A549 (cell line): ENCODE measurements at regions not wholly inside any gene's neighbourhood (a gene's known extent, or its start where the extent isn't known, plus 50 kb on each side); places are given as distances from the start of the nearest gene placed in this dataset.

Source experiments
- ATAC-seq, 2 experiments: fragments of 200-7000 bp in 1 of 2; fragments of >200 bp in 1 of 2; cut with Nextera tagmentation in 1 of 2; cut with Tn5 transposase in 1 of 2; 3 replicates each; pipeline versions ENCODE4 v1.8.0 to v1.9.1; 2018 to 2020; ENCODE audit warnings: mild to moderate bottlenecking in 1 of 2, moderate library complexity in 1 of 2
- CTCF ChIA-PET: fragments of 300-600 bp; sonication (Branson Sonifier 250); formaldehyde crosslinking; extraction: SDS; loops from one replicate; lab custom pipeline; 2021; ENCODE audit warnings: antibody characterized with exemption, inconsistent platforms; lab: Yijun Ruan, JAX
- POLR2A ChIA-PET: fragments of 350-600 bp; formaldehyde crosslinking; extraction: SDS; loops from one replicate; lab custom pipeline; 2021; ENCODE audit warnings: antibody characterized with exemption, inconsistent platforms; lab: Yijun Ruan, JAX
- DNase-seq, 2 experiments: peaks; one replicate each; pipeline versions ENCODE4 v3.0.0 to v3.0.0-alpha.2; 2011 to 2016; ENCODE audit warnings: low read depth in 1 of 2, low spot score in 1 of 2
- FAIRE-seq: peaks from 2 replicates; lab custom pipeline; 2011; peaks lifted over from hg19 to GRCh38; lab: Jason Lieb, UNC
- H3K27ac ChIP-seq, 2 experiments: fragments of >200 bp; sonication (Bioruptor Twin); formaldehyde crosslinking; 3 replicates each; pipeline ENCODE4 v1.5.1; 2016 to 2017
- H3K4me1 ChIP-seq: fragments of >200 bp; sonication (Bioruptor Twin); formaldehyde crosslinking; 3 replicates; pipeline ENCODE4 v1.6.1; 2016
- H3K4me2 ChIP-seq: fragments of >200 bp; sonication (Bioruptor Twin); formaldehyde crosslinking; 3 replicates; pipeline ENCODE4 v1.6.1; 2016
- H3K4me3 ChIP-seq: fragments of >200 bp; sonication (Bioruptor Twin); formaldehyde crosslinking; 3 replicates; pipeline ENCODE4 v1.5.1; 2016
- H3K9me3 ChIP-seq: fragments of >200 bp; sonication (Bioruptor Twin); formaldehyde crosslinking; 3 replicates; pipeline ENCODE4 v1.6.1; 2016
- ATOH8 ChIP-seq: fragments of 250-450 bp; sonication (Bioruptor Pico); IDR thresholded peaks from 2 replicates; pipeline ENCODE4 v1.5.0; 2020; ENCODE audit warnings: low read depth, mild to moderate bottlenecking, moderate library complexity
- BCL3 ChIP-seq: fragments of >200 bp; sonication (Bioruptor Twin); formaldehyde crosslinking; IDR thresholded peaks from 3 replicates; pipeline ENCODE4 v1.6.1; 2016
- CBX8 ChIP-seq: fragments of 200-600 bp; sonication (generic); IDR thresholded peaks from 2 replicates; pipeline ENCODE4 v1.6.1; 2016
- CHD2 ChIP-seq: fragments of 150-350 bp; IDR thresholded peaks from 2 replicates; pipeline ENCODE4 v1.6.1; 2014; ENCODE audit warnings: low read length; ENCODE audit not compliant: partially characterized antibody
- E2F6 ChIP-seq: IDR thresholded peaks from 2 replicates; pipeline ENCODE4 v1.6.1; 2012; ENCODE audit warnings: low read depth, borderline replicate concordance
- EHF ChIP-seq: fragments of 250-450 bp; sonication (Bioruptor Pico); IDR thresholded peaks from 2 replicates; pipeline ENCODE4 v1.5.0; 2020; ENCODE audit warnings: mild to moderate bottlenecking
- EHMT2 ChIP-seq: fragments of 200-600 bp; sonication (generic); IDR thresholded peaks from 2 replicates; pipeline ENCODE4 v1.6.1; 2016; ENCODE audit warnings: antibody characterized with exemption, low read depth, mild to moderate bottlenecking, moderate library complexity
- EP300 ChIP-seq, 2 experiments: fragments of >200 bp; sonication (Bioruptor Twin); formaldehyde crosslinking; IDR thresholded peaks; 2 replicates in 1 of 2; 3 replicates in 1 of 2; pipeline ENCODE4 v1.6.1; 2016 to 2017
- ESRRA ChIP-seq: fragments of 150-350 bp; IDR thresholded peaks from 2 replicates; pipeline ENCODE4 v1.6.1; 2014; ENCODE audit warnings: mild to moderate bottlenecking, low read length, borderline replicate concordance
- FOSB ChIP-seq: fragments of 250-450 bp; sonication (Bioruptor Pico); IDR thresholded peaks from 2 replicates; pipeline ENCODE4 v1.5.0; 2020; ENCODE audit warnings: mild to moderate bottlenecking, moderate library complexity
- FOXS1 ChIP-seq: fragments of 250-450 bp; sonication (Bioruptor Pico); IDR thresholded peaks from 2 replicates; pipeline ENCODE4 v1.5.0; 2020; ENCODE audit warnings: mild to moderate bottlenecking, moderate library complexity
- HDAC2 ChIP-seq: fragments of 200-600 bp; sonication (generic); IDR thresholded peaks from 2 replicates; pipeline ENCODE4 v1.6.1; 2016
- HES2 ChIP-seq: fragments of >200 bp; sonication (Bioruptor Twin); formaldehyde crosslinking; IDR thresholded peaks from 2 replicates; pipeline ENCODE4 v1.6.1; 2016
- HEYL ChIP-seq: fragments of 250-450 bp; sonication (Bioruptor Pico); IDR thresholded peaks from 2 replicates; pipeline ENCODE4 v1.8.0; 2021; ENCODE audit warnings: mild to moderate bottlenecking, moderate library complexity
- HMGXB4 ChIP-seq: fragments of 250-450 bp; sonication (Bioruptor Pico); IDR thresholded peaks from 2 replicates; pipeline ENCODE4 v1.5.0; 2021; ENCODE audit warnings: mild to moderate bottlenecking, moderate library complexity, borderline replicate concordance
- HOXB13 ChIP-seq: fragments of 250-450 bp; sonication (Bioruptor Pico); IDR thresholded peaks from 2 replicates; pipeline ENCODE4 v1.5.0; 2020; ENCODE audit warnings: low read depth, mild to moderate bottlenecking, moderate library complexity
- HOXB5 ChIP-seq: fragments of 250-450 bp; sonication (Bioruptor Pico); IDR thresholded peaks from 2 replicates; pipeline ENCODE4 v1.5.0; 2020; ENCODE audit warnings: mild to moderate bottlenecking, moderate library complexity
- JUNB ChIP-seq: fragments of >200 bp; sonication (Bioruptor Twin); formaldehyde crosslinking; IDR thresholded peaks from 2 replicates; pipeline ENCODE4 v1.6.1; 2016
- KDM5A ChIP-seq: fragments of 200-600 bp; sonication (generic); IDR thresholded peaks from 2 replicates; pipeline ENCODE4 v1.6.1; 2016; ENCODE audit warnings: antibody characterized with exemption, mild to moderate bottlenecking
- MAFK ChIP-seq: fragments of 450-650 bp; IDR thresholded peaks from 2 replicates; pipeline ENCODE4 v1.6.1; 2014; ENCODE audit not compliant: partially characterized antibody
- MAX ChIP-seq: IDR thresholded peaks from 2 replicates; pipeline ENCODE4 v1.6.1; 2012
- MAZ ChIP-seq: fragments of 150-350 bp; IDR thresholded peaks from 2 replicates; pipeline ENCODE4 v1.6.1; 2014; ENCODE audit warnings: antibody characterized with exemption, low read depth, low read length, borderline replicate concordance
- MYC ChIP-seq: IDR thresholded peaks from 2 replicates; pipeline ENCODE4 v1.6.1; 2012; ENCODE audit warnings: mild to moderate bottlenecking, inconsistent platforms, low read length, improper control_type of control experiment, borderline replicate concordance
- NFE2L2 ChIP-seq: fragments of 150-350 bp; conservative IDR thresholded peaks from 2 replicates; pipeline ENCODE4 v1.6.1; 2014; ENCODE audit warnings: low read length
- NR3C1 ChIP-seq: fragments of >200 bp; sonication (Bioruptor Twin); formaldehyde crosslinking; IDR thresholded peaks from 3 replicates; pipeline ENCODE4 v1.6.1; 2017
- PHF8 ChIP-seq: fragments of 200-600 bp; sonication (generic); IDR thresholded peaks from 2 replicates; pipeline ENCODE4 v1.6.1; 2016; ENCODE audit warnings: low read depth, mild to moderate bottlenecking, antibody characterized with exemption, moderate library complexity, borderline replicate concordance
- POLR2A ChIP-seq: IDR thresholded peaks from 2 replicates; pipeline ENCODE4 v1.6.1; 2012; ENCODE audit warnings: mild to moderate bottlenecking, low read length
- SMC3 ChIP-seq: fragments of >200 bp; sonication (Bioruptor Twin); formaldehyde crosslinking; IDR thresholded peaks from 3 replicates; pipeline ENCODE4 v1.6.1; 2018; ENCODE audit warnings: inconsistent platforms
- USF2 ChIP-seq: fragments of 450-650 bp; IDR thresholded peaks from 2 replicates; pipeline ENCODE4 v1.6.1; 2014; ENCODE audit warnings: antibody characterized with exemption
- ZSCAN20 ChIP-seq: fragments of 250-450 bp; sonication (Bioruptor Pico); IDR thresholded peaks from 2 replicates; pipeline ENCODE4 v1.8.0; 2022; ENCODE audit warnings: mild to moderate bottlenecking, moderate library complexity
- WGBS: methylation state at CpG from one replicate; pipeline ENCODE4 v1.1.6; 2017; ENCODE audit errors: missing lambda C conversion rate; 5-methylcytosine and 5-hydroxymethylcytosine counted together

GRCh38 chr6:100304575-100304974, 160.1 kb downstream of the SIM1 start:
- POLR2A ChIA-PET, result no interaction called here
- CTCF ChIA-PET, result interaction anchor here (1.1 to 2.3 kb wide), 2 partner anchors 47 to 128 kb away, joined by 3 to 5 read pairs; no protein-coding TSS in a partner anchor
- peak overlapping the region; percentile 14 to 68; a peak in 4 of 6 replicates for H3K27ac ChIP-seq
- 20% methylated on average over 1 of the region's 1 CpG for WGBS
- DNase-seq (no peak), ATAC-seq (peak in 1 of 2 experiments; percentile 44; a peak in 2 of 6 replicates), FAIRE-seq (no peak)
- H3K4me3 ChIP-seq, result no peak overlapping the region
- no peaks in the 10 kb centered on the region for H3K9me3 ChIP-seq
- peaks cover 39% of the 10 kb centered on the region for H3K4me1 ChIP-seq
- TF ChIP-seq HES2, result no peak
- TF ChIP-seq HEYL (CRISPR knock-in tag), result no peak
- TF ChIP-seq EP300 (IDR thresholded peaks at IDR 0.05), result no peak
- TF ChIP-seq MAZ, result no peak
- TF ChIP-seq CBX8, result no peak
- no peak for TF ChIP-seq CHD2
- TF ChIP-seq ATOH8, result no peak
- TF ChIP-seq FOSB (CRISPR knock-in tag), result no peak
- TF ChIP-seq BCL3, result no peak
- TF ChIP-seq MAFK, result no peak
- no peak for TF ChIP-seq ZSCAN20
- 0 out of 3 replicates have a peak overlapping the region, but pooled peaks have one; percentile 30 for H3K4me2 ChIP-seq

GRCh38 chr6:100301731-100302130, 163.0 kb downstream of the SIM1 start:
- 90% methylated on average over 2 of the region's 2 CpGs for WGBS
- H3K4me2 ChIP-seq, result no peak overlapping the region
- no peak overlapping the region for H3K4me3 ChIP-seq
- no peaks in the 10 kb centered on the region for H3K9me3 ChIP-seq
- no peak for TF ChIP-seq EHF
- TF ChIP-seq HOXB13 (CRISPR knock-in tag), result no peak
- TF ChIP-seq NFE2L2, result no peak
- no peak for TF ChIP-seq SMC3
- no peak for TF ChIP-seq HOXB5 (CRISPR knock-in tag)
- TF ChIP-seq MYC, result no peak
- TF ChIP-seq MAX, result no peak
- no peak for TF ChIP-seq FOSB (CRISPR knock-in tag)
- no peak for TF ChIP-seq E2F6
- TF ChIP-seq, all 56 proteins: peak for 0
- no peak for FAIRE-seq
- no peak for DNase-seq
- peaks cover 59% of the 10 kb centered on the region for H3K4me1 ChIP-seq
- peak overlapping the region; percentile 30 to 48; a peak in 2 of 6 replicates for H3K27ac ChIP-seq
- no peak for ATAC-seq
- ChIA-PET POLR2A (no interaction called here), CTCF (no interaction called here)

- FAIRE-seq, result peak; percentile 63
- DNase-seq, result peak; percentile 59 to 94
- peaks cover 69% of the 10 kb centered on the region for H3K4me1 ChIP-seq
- peak overlapping the region; percentile 88 to 92 for H3K27ac ChIP-seq
- H3K4me2 ChIP-seq, result peak overlapping the region; percentile 73
- no peak overlapping the region for H3K4me3 ChIP-seq
- WGBS, result 2% methylated on average over 3 of the region's 3 CpGs
- POLR2A ChIA-PET, result no interaction called here
- no peaks in the 10 kb centered on the region for H3K9me3 ChIP-seq
- CTCF ChIA-PET, result no interaction called here
- ATAC-seq, result peak; percentile 90 to 93
- TF ChIP-seq NR3C1 (no peak), E2F6 (no peak), USF2 (no peak), EHMT2 (no peak), MAFK (no peak), HMGXB4 (no peak), ESRRA (no peak), CBX8 (no peak), KDM5A (no peak), FOXS1 (CRISPR knock-in tag) (no peak), PHF8 (no peak), JUNB (peak; percentile 80), HDAC2 (no peak), EP300 (IDR thresholded peaks at IDR 0.05) (peak in 1 of 2 experiments; percentile 57; a peak in 1 of 5 replicates), POLR2A (no peak)
These were observed 164.4 kb downstream of the SIM1 start for GRCh38 chr6:100300221-100300736.
